ENCODE measurements at regions not wholly inside any gene's neighbourhood (a gene's known extent, or its start where the extent isn't known, plus 50 kb on each side); places are given as distances from the start of the nearest gene placed in this dataset.
"Not testable (repeated sequence)": the region's sequence is repeated elsewhere in the genome, so short reads cannot be mapped to it uniquely, and the experiment has no call there.

DNA sequence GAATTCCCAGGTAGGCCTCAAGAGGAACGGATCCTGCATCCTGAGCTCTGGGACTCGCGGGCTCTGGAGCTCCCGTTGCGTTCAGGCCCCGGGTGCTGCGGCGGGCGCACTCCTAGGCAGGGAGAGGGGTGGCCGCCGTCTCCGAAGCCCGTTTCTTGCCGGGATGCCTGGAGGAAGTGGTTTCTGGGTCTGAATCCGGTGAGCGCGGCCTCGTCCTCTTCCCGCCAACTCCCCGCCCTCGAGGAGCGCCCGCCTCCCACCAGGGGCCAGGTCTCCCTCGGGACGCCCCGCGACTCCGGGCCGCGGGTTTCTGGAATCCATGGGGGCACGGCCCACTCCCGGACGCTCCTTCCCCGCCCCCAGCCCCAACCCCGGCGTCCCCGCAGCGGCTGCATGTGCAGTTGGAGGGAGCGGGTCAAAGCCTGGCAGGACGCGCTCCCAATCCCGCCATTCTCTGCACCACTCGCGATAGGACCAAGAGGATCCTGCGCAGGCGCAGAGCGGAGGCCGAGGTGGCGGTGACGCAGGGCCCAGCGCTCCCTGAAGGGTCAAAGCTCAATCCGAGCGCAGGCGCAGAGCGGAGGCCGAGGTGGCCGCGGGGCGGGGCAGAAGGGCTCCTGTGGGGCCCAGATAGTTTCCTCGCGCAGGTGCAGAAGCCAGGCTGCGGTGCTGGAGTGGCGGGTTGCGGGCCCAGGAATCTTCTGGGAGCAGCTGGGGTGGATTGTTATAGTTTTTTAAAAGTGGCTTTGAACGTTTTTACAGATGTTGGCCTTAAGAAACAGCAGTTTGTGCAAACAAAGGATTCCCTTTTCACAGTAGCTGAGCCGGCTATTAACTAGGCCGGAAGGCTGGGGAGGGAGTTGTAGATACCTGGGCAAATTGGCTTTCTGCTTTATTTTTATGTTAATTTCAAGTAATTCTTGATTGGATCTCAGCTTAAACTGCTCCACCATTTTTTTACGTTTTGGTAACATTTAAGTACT, 796.4 kb downstream of the AACS start:
- DNase-seq (ENCODE audit: extremely low spot score, unreplicated experiment): no peak
- TF ChIP-seq CTCF (IDR thresholded peaks at IDR 0.05): no peak
- Mint-ChIP-seq H3K27ac (ENCODE audit: unreplicated experiment) (no peak overlapping the region), H3K4me1 (ENCODE audit: unreplicated experiment) (no peaks in the 10 kb centered on the region), H3K4me3 (ENCODE audit: unreplicated experiment) (no peak overlapping the region), H3K9me3 (ENCODE audit: unreplicated experiment) (peaks cover 11% of the 10 kb centered on the region), H3K36me3 (ENCODE audit: unreplicated experiment) (no peaks in the 10 kb centered on the region), H3K27me3 (ENCODE audit: unreplicated experiment) (no peaks in the 10 kb centered on the region)

DNA sequence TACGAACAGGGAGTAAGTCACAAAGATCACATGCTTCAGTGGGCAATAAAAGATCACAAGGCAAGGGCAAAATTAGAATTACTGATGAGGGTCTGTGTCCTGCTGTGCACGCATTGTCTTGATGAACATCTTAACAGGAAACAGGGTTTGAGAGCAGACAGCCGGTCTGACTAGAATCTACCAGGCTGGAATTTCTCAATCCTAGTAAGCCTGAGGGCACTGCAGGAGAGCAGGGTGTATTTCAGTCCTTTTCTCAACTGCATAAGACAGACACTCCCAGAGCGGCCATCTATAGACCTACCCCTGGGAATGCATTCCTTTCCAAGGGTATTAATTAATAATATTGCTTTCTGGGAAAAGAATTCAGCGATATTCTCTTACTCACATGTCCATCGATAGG, 800.0 kb downstream of the AACS start:
- H3K4me1 Mint-ChIP-seq (ENCODE audit: unreplicated experiment); DNase-seq (ENCODE audit: extremely low spot score, unreplicated experiment); H3K9me3 Mint-ChIP-seq (ENCODE audit: unreplicated experiment); H3K27ac Mint-ChIP-seq (ENCODE audit: unreplicated experiment); H3K27me3 Mint-ChIP-seq (ENCODE audit: unreplicated experiment); H3K4me3 Mint-ChIP-seq (ENCODE audit: unreplicated experiment); H3K36me3 Mint-ChIP-seq (ENCODE audit: unreplicated experiment): not testable (repeated sequence)

DNA sequence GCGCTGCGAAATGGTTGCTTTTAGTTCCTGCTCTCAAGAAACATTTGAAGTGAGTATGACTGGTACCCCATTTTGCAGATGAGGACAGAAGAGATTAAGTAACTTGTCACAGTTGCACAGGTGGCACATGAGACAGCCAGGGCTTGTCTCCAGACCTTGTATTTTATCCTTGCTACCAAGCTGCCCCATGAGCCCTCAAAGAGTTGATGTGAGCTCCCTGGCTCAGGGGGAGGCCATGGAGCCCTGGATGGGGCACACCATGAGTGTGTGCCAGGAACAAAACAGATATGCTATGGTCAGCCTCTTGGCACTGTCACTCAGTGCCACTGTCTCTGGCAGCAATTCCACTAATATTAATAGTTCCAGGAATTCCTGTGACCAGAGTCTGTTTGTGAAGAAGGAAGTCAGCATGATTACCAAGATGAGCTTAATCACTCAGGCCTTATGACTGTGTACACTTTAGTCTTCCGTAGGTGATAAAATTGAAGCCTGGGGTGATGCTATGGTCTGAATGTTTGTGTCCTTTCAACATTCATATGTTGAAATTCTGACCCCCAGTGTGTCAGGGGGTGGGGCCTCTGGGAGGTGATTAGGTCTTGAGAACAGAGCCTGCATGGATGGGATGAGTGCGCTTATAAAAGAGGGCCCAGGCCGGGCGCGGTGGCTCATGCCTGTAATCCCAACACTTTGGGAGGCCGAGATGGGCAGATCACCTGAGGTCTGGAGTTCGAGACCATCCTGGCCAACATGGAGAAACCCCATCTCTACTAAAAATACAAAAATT, 806.8 kb downstream of the AACS start:
- no peak overlapping the region for H3K4me3 Mint-ChIP-seq (ENCODE audit: unreplicated experiment)
- no peaks in the 10 kb centered on the region for H3K27me3 Mint-ChIP-seq (ENCODE audit: unreplicated experiment)
- no peak for DNase-seq (ENCODE audit: extremely low spot score, unreplicated experiment)
- H3K4me1 Mint-ChIP-seq (ENCODE audit: unreplicated experiment): no peaks in the 10 kb centered on the region
- H3K9me3 Mint-ChIP-seq (ENCODE audit: unreplicated experiment): no peaks in the 10 kb centered on the region
- H3K36me3 Mint-ChIP-seq (ENCODE audit: unreplicated experiment): no peaks in the 10 kb centered on the region
- no peak for TF ChIP-seq CTCF (IDR thresholded peaks at IDR 0.05)
- no peak overlapping the region for H3K27ac Mint-ChIP-seq (ENCODE audit: unreplicated experiment)

DNA sequence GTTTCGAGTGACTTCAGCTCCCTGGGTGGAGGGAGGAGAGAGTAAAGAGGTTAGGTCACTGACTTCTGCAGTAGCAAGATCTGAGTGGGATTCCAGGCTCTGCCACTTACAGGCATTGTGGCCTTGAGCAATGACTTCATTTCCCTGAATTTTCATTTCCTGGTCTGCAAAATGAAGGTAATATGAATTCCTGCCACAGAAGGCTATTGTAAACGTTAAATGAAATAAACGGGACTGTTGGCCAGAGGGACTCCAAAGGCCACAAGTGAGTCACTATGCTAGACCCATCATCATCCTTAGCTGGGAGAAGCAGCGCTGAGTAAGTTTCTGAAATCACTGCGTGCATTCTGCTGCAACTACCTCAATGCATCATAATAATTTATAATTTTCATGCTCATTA, 807.8 kb downstream of the AACS start:
- no peak for DNase-seq (ENCODE audit: extremely low spot score, unreplicated experiment)
- no peaks in the 10 kb centered on the region for H3K27me3 Mint-ChIP-seq (ENCODE audit: unreplicated experiment)
- no peaks in the 10 kb centered on the region for H3K36me3 Mint-ChIP-seq (ENCODE audit: unreplicated experiment)
- no peak overlapping the region for H3K27ac Mint-ChIP-seq (ENCODE audit: unreplicated experiment)
- no peak overlapping the region for H3K4me3 Mint-ChIP-seq (ENCODE audit: unreplicated experiment)
- no peaks in the 10 kb centered on the region for H3K9me3 Mint-ChIP-seq (ENCODE audit: unreplicated experiment)
- H3K4me1 Mint-ChIP-seq (ENCODE audit: unreplicated experiment): no peaks in the 10 kb centered on the region
- TF ChIP-seq CTCF (IDR thresholded peaks at IDR 0.05): no peak

DNA sequence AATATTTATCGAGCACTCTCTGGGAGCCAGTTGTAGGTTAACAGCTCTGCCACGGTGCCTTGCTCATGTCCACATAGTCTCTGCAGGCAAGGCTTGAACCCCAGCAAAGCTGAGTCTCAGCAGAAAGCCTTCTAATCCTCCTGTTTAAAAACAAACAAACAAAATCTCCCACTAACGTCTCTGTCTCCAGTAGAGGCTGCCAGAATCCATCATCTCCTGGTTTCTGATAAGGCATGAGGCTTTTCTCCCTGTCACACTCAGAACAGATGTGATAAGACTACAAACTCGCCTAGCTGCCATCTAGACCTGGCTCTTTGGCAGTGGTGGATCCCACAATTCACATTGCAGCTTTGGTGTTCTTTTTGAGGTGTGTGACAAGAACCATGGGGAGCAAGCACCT, 813.2 kb downstream of the AACS start:
- Mint-ChIP-seq H3K36me3 (ENCODE audit: unreplicated experiment) (no peaks in the 10 kb centered on the region), H3K27ac (ENCODE audit: unreplicated experiment) (no peak overlapping the region), H3K4me1 (ENCODE audit: unreplicated experiment) (no peaks in the 10 kb centered on the region), H3K9me3 (ENCODE audit: unreplicated experiment) (no peaks in the 10 kb centered on the region), H3K4me3 (ENCODE audit: unreplicated experiment) (no peak overlapping the region), H3K27me3 (ENCODE audit: unreplicated experiment) (no peaks in the 10 kb centered on the region)
- TF ChIP-seq CTCF (IDR thresholded peaks at IDR 0.05): no peak
- DNase-seq (ENCODE audit: extremely low spot score, unreplicated experiment): no peak

Data from osteocyte (in vitro differentiated cells).